ENCODE measurements at regions not wholly inside any gene's neighbourhood (a gene's known extent, or its start where the extent isn't known, plus 50 kb on each side); places are given as distances from the start of the nearest gene placed in this dataset.

DNA sequence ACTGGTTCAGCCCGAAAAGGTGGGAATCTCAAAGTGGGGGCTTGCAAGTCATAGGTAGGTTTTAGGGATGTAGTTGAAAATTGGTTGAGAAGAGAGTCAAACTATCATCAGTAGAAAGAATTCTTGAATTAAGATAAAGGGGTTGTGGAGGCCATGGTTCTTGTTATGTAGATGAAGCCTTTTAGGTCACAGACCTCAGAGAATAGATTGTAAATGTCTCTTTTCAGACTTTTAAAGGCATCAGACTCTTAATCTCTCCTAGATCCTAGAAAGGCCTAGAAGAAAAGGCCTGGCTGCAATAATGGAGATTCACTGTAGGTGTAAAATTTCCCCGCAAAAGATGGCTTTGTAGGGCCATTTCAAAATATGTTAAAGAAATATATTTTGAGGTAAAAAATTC, 96.4 kb downstream of the PSAT1 start:
- TF ChIP-seq CTCF (conservative IDR thresholded peaks at IDR 0.05) (no peak), ZFX (IDR thresholded peaks at IDR 0.05) (no peak)
